Peyer's patch (tissue), 4 donors: ENCODE measurements at regions not wholly inside any gene's neighbourhood (a gene's known extent, or its start where the extent isn't known, plus 50 kb on each side); places are given as distances from the start of the nearest gene placed in this dataset.

Source experiments
- DNase-seq, 3 donors: peaks; one replicate each; pipeline ENCODE4 v3.0.0-alpha.2; 2017 to 2019
- H3K27ac ChIP-seq, 4 donors: fragments of 200-600 bp; sonication (generic); one replicate each; pipeline ENCODE4 v1.5.1; 2016 to 2019
- H3K27me3 ChIP-seq, 2 donors: fragments of 200-600 bp; sonication (generic); one replicate each; pipeline ENCODE4 v1.5.1; 2019
- H3K36me3 ChIP-seq, 3 donors: fragments of 200-600 bp; sonication (generic); one replicate each; pipeline ENCODE4 v1.5.1; 2016 to 2019
- H3K4me1 ChIP-seq, 4 donors: fragments of 200-600 bp; sonication (generic); one replicate each; pipeline ENCODE4 v1.5.1; 2016 to 2019
- H3K4me3 ChIP-seq, 4 donors: fragments of 200-600 bp; sonication (generic); 1 replicate in 3 of 4; 2 replicates in 1 of 4; pipeline ENCODE4 v1.5.1; 2016 to 2019; ENCODE audit warnings: mild to moderate bottlenecking in 1 of 4
- H3K9me3 ChIP-seq, 4 donors: fragments of 200-600 bp; sonication (generic); one replicate each; pipeline ENCODE4 v1.5.1; 2016 to 2019; ENCODE audit warnings: mild to moderate bottlenecking in 1 of 4
- POLR2A ChIP-seq, 2 donors: fragments of 450-650 bp; IDR thresholded peaks; one replicate each; pipeline ENCODE4 v1.5.1; 2017; ENCODE audit warnings: antibody characterized with exemption in 2 of 2, mild to moderate bottlenecking in 2 of 2, moderate library complexity in 2 of 2
- TF ChIP-seq, protein P1 (sequence below), 6 experiments: fragments of 450-650 bp in 4 of 6; fragments of 200-600 bp in 2 of 6; sonication (generic) in 1 of 6; IDR thresholded peaks; one replicate each; pipeline ENCODE4 v1.5.1; 2017 to 2019; ENCODE audit warnings: antibody characterized with exemption in 6 of 6, mild to moderate bottlenecking in 3 of 6, moderate library complexity in 1 of 6

- no peaks in the 10 kb centered on the region for H3K4me1 ChIP-seq
- DNase-seq: no peak
- TF ChIP-seq POLR2A (IDR thresholded peaks at IDR 0.05): no peak
- TF ChIP-seq, protein P1, sequence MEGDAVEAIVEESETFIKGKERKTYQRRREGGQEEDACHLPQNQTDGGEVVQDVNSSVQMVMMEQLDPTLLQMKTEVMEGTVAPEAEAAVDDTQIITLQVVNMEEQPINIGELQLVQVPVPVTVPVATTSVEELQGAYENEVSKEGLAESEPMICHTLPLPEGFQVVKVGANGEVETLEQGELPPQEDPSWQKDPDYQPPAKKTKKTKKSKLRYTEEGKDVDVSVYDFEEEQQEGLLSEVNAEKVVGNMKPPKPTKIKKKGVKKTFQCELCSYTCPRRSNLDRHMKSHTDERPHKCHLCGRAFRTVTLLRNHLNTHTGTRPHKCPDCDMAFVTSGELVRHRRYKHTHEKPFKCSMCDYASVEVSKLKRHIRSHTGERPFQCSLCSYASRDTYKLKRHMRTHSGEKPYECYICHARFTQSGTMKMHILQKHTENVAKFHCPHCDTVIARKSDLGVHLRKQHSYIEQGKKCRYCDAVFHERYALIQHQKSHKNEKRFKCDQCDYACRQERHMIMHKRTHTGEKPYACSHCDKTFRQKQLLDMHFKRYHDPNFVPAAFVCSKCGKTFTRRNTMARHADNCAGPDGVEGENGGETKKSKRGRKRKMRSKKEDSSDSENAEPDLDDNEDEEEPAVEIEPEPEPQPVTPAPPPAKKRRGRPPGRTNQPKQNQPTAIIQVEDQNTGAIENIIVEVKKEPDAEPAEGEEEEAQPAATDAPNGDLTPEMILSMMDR (IDR thresholded peaks at IDR 0.05): no peak
- H3K27ac ChIP-seq: no peak overlapping the region
- no peaks in the 10 kb centered on the region for H3K36me3 ChIP-seq
- no peak overlapping the region for H3K4me3 ChIP-seq
- H3K27me3 ChIP-seq: no peaks in the 10 kb centered on the region
- H3K9me3 ChIP-seq: no peaks in the 10 kb centered on the region
Measured at GRCh38 chr12:76246611-76247010, 101.6 kb downstream of the BBS10 start.

DNA sequence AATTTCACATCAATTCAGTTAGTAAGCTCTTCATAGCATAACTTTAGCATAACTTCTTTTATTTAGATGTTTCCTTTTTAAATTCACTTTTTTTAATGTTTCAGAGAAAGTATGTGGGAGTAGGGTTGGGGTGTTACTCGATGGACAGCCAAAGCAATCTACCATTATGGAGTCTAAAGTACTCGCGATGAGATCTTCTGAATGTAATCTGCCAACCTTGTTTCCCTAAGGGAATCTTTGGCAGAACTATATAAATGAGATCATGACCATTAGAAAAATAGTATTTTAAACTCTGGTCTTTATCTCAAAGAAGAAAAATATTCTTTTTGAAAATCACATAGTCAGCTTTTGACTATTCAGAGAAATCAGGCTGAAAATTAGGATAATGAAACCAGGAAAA is 103.9 kb downstream of the BBS10 start:
- no peaks in the 10 kb centered on the region for H3K36me3 ChIP-seq
- no peak overlapping the region for H3K4me3 ChIP-seq
- no peak overlapping the region for H3K27ac ChIP-seq
- TF ChIP-seq POLR2A (IDR thresholded peaks at IDR 0.05): no peak
- no peaks in the 10 kb centered on the region for H3K9me3 ChIP-seq
- no peak for DNase-seq
- H3K27me3 ChIP-seq: no peaks in the 10 kb centered on the region
- no peaks in the 10 kb centered on the region for H3K4me1 ChIP-seq

DNA sequence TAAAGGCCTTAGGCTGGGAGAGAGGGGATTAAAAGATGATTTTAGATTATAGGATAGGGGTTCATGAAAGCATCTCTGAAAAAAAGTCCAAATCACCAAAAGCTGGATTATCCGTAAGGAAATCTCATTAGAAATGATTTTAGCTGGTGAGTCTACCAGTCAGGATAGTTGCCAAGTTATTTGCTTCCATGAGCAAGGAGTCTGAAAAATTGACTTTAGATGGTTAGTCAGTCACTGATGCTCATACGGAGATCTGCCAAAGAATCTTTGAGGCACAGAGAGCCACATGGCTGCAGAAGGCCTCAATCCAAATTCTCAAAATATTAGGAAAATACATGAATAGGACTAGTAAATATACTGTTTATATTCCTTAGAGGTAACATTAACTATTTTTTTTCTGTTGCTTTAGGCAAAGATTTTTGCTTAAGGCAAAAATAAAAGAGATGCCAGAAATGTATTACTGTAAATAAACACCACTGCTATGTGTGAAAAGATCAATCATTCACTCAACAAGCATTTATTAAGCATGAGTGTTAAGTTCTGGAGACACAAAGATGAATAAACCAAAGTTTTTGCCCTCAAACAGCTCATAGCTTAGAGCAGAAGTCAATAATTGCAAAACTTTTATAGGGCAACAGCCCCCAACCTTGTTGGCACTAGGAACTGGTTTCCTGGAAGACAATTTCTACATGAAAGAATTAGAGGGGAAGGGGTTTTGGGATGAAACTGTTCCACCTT is 105.2 kb downstream of the BBS10 start:
- H3K9me3 ChIP-seq: no peaks in the 10 kb centered on the region
- TF ChIP-seq POLR2A (IDR thresholded peaks at IDR 0.05): no peak
- TF ChIP-seq, protein P1 (IDR thresholded peaks at IDR 0.05): no peak
- H3K4me1 ChIP-seq: no peaks in the 10 kb centered on the region
- no peak for DNase-seq
- no peak overlapping the region for H3K4me3 ChIP-seq
- no peak overlapping the region for H3K27ac ChIP-seq
- no peaks in the 10 kb centered on the region for H3K27me3 ChIP-seq
- H3K36me3 ChIP-seq: no peaks in the 10 kb centered on the region

DNA sequence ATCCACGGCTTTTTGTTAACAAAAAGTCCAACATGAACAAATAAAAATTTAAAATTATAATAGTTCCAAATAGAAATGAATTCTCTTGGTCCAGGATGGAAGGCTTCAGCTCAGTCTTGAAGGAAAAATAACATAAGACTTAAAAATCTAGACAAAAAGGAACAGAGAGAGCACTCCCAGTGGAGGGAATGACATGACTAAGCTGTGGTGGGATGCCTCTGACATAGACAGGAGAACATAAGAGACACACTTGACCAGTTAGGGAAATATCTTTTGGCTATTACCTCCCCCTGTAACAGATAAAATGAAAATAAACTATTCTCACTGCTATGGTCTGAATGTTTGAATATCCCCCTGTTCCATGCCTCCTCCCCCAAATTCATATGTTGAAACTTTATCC is 106.8 kb downstream of the BBS10 start:
- no peak for DNase-seq
- no peaks in the 10 kb centered on the region for H3K4me1 ChIP-seq
- no peak overlapping the region for H3K27ac ChIP-seq
- TF ChIP-seq POLR2A (IDR thresholded peaks at IDR 0.05): no peak
- TF ChIP-seq, protein P1 (IDR thresholded peaks at IDR 0.05): no peak
- H3K27me3 ChIP-seq: no peaks in the 10 kb centered on the region
- H3K36me3 ChIP-seq: no peaks in the 10 kb centered on the region
- H3K9me3 ChIP-seq: no peaks in the 10 kb centered on the region
- H3K4me3 ChIP-seq: no peak overlapping the region

- no peaks in the 10 kb centered on the region for H3K9me3 ChIP-seq
- H3K36me3 ChIP-seq: no peaks in the 10 kb centered on the region
- H3K4me1 ChIP-seq: no peaks in the 10 kb centered on the region
- H3K4me3 ChIP-seq: no peak overlapping the region
- H3K27ac ChIP-seq: no peak overlapping the region
- TF ChIP-seq, protein P1 (IDR thresholded peaks at IDR 0.05): no peak
- TF ChIP-seq POLR2A (IDR thresholded peaks at IDR 0.05): no peak
- no peak for DNase-seq
- H3K27me3 ChIP-seq: no peaks in the 10 kb centered on the region
Measured at GRCh38 chr12:76240281-76240680, 107.9 kb downstream of the BBS10 start.

GRCh38 chr12:76238688-76239087 is 109.5 kb downstream of the BBS10 start:
- Histone ChIP-seq H3K27me3 (no peaks in the 10 kb centered on the region), H3K4me3 (no peak overlapping the region), H3K36me3 (no peaks in the 10 kb centered on the region), H3K4me1 (no peaks in the 10 kb centered on the region), H3K9me3 (no peaks in the 10 kb centered on the region), H3K27ac (no peak overlapping the region)
- no peak for DNase-seq
- no peak for TF ChIP-seq POLR2A (IDR thresholded peaks at IDR 0.05)
- TF ChIP-seq, protein P1 (IDR thresholded peaks at IDR 0.05): no peak
